Activated naive CD4-positive, alpha-beta T cell treated with anti-CD3 and anti-CD28 coated beads, Interleukin-2, amount 10 ng/mL, durations not matched to agents 7 days and 5 days (primary cell): ENCODE measurements at regions not wholly inside any gene's neighbourhood (a gene's known extent, or its start where the extent isn't known, plus 50 kb on each side); places are given as distances from the start of the nearest gene placed in this dataset.

ENCODE experiments used
- CTCF ChIA-PET: fragments of 350-600 bp; sonication (Branson Sonifier 250); formaldehyde crosslinking; loops from one replicate; lab custom pipeline; 2021; ENCODE audit warnings: antibody characterized with exemption; lab: Charles Lee
- DNase-seq: peaks from one replicate; pipeline ENCODE4 v3.0.0-alpha.2; 2020
- H3K27ac Mint-ChIP-seq: one replicate; pipeline ENCODE4 v1.8.0; 2021; ENCODE audit warnings: mild to moderate bottlenecking, moderate library complexity, mixed read lengths
- H3K27me3 Mint-ChIP-seq: one replicate; pipeline ENCODE4 v1.8.0; 2021; ENCODE audit warnings: mild to moderate bottlenecking, mixed read lengths
- H3K36me3 Mint-ChIP-seq: one replicate; pipeline ENCODE4 v1.8.0; 2021; ENCODE audit warnings: mixed read lengths
- H3K4me1 Mint-ChIP-seq: one replicate; pipeline ENCODE4 v1.8.0; 2021; ENCODE audit warnings: mixed read lengths
- H3K4me3 Mint-ChIP-seq: one replicate; pipeline ENCODE4 v1.8.0; 2021; ENCODE audit warnings: mild to moderate bottlenecking, moderate library complexity, mixed read lengths
- H3K9me3 Mint-ChIP-seq: one replicate; pipeline ENCODE4 v1.8.0; 2021; ENCODE audit warnings: mixed read lengths

DNA sequence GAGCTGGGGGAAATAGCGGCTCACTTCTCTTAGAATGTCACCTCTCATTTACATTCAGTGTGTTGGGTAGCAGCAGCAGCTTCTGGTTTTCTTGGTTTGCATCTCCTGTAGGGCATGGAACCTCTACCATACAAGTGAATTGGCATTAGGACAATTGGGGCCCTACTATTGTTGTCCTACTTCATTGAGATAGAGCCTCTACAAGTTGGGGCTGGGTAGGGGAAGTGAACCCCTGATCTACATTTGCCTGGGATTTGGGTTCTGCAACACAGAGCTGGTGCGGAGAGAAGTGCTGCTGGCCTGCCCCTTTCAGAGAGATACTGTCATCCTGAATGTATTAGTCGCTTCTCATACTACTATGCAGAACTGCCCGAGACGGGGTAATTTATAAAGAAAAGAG is 391.6 kb upstream of the HS6ST1 start:
- Mint-ChIP-seq H3K36me3 (peaks cover 4% of the 10 kb centered on the region), H3K4me3 (no peak overlapping the region), H3K27me3 (peaks cover 16% of the 10 kb centered on the region), H3K27ac (no peak overlapping the region), H3K9me3 (peaks cover 15% of the 10 kb centered on the region), H3K4me1 (no peaks in the 10 kb centered on the region)
- CTCF ChIA-PET = no interaction called here
- no peak for DNase-seq

DNA sequence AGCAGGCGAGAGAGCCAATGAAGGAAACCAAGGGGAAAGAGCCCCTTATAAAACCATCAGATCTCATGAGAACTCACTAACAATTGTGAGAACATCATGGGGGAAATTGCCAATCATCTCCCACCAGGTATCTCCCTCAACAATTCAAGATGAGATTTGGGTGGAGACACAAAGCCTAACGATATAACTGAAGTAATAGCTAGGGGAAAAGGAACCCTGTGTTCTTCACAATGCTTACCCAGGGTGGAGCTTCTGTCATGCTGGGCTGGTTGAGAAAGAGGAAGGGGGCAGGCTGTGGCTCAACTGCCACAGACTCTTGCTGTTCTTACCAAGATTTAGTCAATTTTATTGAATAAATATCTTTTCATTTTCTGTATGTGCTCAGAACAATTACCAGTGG is 392.1 kb upstream of the HS6ST1 start:
- no peak overlapping the region for H3K27ac Mint-ChIP-seq
- no peak for DNase-seq
- H3K27me3 Mint-ChIP-seq = peaks cover 20% of the 10 kb centered on the region
- H3K9me3 Mint-ChIP-seq = peaks cover 15% of the 10 kb centered on the region
- CTCF ChIA-PET = no interaction called here
- no peaks in the 10 kb centered on the region for H3K4me1 Mint-ChIP-seq
- H3K36me3 Mint-ChIP-seq = peaks cover 4% of the 10 kb centered on the region
- no peak overlapping the region for H3K4me3 Mint-ChIP-seq

DNA sequence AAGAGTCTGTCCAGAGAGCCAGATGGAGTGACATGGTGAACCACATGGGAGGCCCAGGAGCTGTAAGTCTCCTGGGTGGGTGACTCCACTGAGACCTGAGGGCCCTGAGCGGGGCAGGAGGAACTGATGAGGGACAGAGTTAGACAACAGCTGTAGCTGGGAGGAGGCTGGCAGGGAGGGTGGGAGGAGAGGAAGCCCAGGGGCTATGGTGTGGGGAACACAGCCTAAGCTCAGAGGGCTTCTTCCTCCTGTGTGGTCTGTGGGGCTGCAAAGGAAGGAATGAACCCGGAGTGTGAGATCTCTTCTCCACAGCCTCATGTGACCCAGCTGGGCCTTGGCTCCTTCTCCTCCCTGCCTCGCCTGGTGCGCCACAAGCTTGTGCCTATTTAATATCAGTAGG is 395.6 kb upstream of the HS6ST1 start:
- no peaks in the 10 kb centered on the region for H3K4me1 Mint-ChIP-seq
- CTCF ChIA-PET = no interaction called here
- H3K27ac Mint-ChIP-seq = no peak overlapping the region
- no peak overlapping the region for H3K4me3 Mint-ChIP-seq
- H3K27me3 Mint-ChIP-seq = peaks cover 41% of the 10 kb centered on the region
- DNase-seq = no peak
- no peaks in the 10 kb centered on the region for H3K36me3 Mint-ChIP-seq
- H3K9me3 Mint-ChIP-seq = peaks cover 1% of the 10 kb centered on the region

DNA sequence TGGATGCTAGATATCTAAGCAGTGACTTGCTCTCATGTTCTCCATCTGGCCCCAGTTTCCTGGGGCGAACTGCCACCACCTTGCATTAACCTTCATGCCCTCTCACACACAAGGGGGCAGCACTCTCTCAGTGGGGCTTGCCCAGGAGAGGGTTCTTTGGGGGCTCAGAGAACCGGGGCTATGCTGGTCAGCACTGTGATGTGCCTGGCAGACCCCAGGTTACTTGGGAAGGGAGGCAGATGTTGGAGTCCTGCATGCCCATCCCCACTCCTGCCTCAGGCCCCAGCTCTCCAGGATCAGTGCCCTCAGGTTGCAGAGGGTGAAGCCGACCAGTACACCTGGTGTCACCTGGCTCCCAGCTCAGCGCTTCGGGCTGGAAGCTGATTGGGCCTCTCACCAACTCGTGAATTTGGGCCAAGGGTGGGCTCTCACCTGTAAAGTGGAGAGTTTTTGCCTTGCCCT is 396.2 kb upstream of the HS6ST1 start:
- DNase-seq = no peak
- Mint-ChIP-seq H3K36me3 (no peaks in the 10 kb centered on the region), H3K4me1 (no peaks in the 10 kb centered on the region), H3K9me3 (no peaks in the 10 kb centered on the region), H3K4me3 (no peak overlapping the region), H3K27me3 (peaks cover 41% of the 10 kb centered on the region), H3K27ac (no peak overlapping the region)
- CTCF ChIA-PET = no interaction called here

GRCh38 chr2:128715360-128715759 is 396.7 kb upstream of the HS6ST1 start:
- no peaks in the 10 kb centered on the region for H3K9me3 Mint-ChIP-seq
- no peak overlapping the region for H3K27ac Mint-ChIP-seq
- H3K4me1 Mint-ChIP-seq = no peaks in the 10 kb centered on the region
- no peaks in the 10 kb centered on the region for H3K36me3 Mint-ChIP-seq
- CTCF ChIA-PET = no interaction called here
- no peak overlapping the region for H3K4me3 Mint-ChIP-seq
- DNase-seq = no peak
- peaks cover 38% of the 10 kb centered on the region for H3K27me3 Mint-ChIP-seq

GRCh38 chr2:128716299-128716721 is 397.6 kb upstream of the HS6ST1 start:
- CTCF ChIA-PET = no interaction called here

DNA sequence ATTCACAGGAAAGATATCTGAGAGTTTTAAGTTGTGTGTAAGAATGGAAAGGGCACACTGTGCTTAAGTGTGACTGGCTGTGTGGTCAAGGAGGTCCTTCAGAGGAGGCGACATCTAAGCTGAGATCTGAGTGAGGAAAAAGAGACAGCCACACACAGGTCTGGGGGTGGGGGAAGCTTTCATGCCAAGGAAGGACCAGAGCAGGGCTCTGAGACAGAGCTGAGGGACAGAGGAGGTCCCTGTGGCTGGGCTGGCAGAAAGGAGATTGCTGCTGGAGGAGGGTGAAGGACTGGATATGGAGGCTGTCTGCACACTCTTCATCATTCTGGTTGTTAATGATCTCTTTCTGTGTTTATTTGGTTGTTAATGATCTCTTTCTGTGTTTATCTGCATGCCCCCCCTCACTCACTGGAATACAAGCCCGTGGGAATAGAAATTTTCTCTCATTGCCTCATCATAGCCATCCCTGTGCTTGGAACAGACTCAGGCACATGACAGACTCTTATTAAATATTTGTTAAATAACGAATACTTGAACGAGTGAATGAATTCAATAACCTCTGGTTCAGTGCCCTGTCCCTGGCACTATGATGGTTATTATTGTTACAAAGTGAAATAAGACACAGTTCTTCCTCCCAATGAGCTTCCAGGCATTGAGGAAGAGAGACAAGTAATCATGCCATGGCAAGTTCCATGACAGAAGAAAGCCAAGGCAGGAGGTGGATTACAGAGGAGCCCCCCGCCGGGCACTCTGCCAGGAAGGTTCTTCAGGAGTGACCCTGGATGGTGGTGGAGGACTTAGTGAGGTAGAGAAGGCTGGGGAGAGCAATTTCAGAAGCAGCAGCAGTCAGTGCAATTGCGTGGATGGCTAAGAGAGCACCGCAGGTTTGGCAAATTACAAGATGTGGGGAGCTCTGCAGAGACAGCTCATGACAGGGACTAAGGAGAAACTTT is 399.4 kb upstream of the HS6ST1 start:
- CTCF ChIA-PET = no interaction called here
- no peak for DNase-seq
- no peaks in the 10 kb centered on the region for H3K36me3 Mint-ChIP-seq
- no peaks in the 10 kb centered on the region for H3K9me3 Mint-ChIP-seq
- no peak overlapping the region for H3K4me3 Mint-ChIP-seq
- H3K27me3 Mint-ChIP-seq = peaks cover 37% of the 10 kb centered on the region
- H3K4me1 Mint-ChIP-seq = no peaks in the 10 kb centered on the region
- no peak overlapping the region for H3K27ac Mint-ChIP-seq

More at GRCh38 chr2:128716299-128716721, 397.6 kb upstream of the HS6ST1 start:
- H3K9me3 Mint-ChIP-seq = no peaks in the 10 kb centered on the region
- no peaks in the 10 kb centered on the region for H3K36me3 Mint-ChIP-seq
- no peaks in the 10 kb centered on the region for H3K4me1 Mint-ChIP-seq
- no peak overlapping the region for H3K4me3 Mint-ChIP-seq
- no peak for DNase-seq
- H3K27ac Mint-ChIP-seq = no peak overlapping the region
- peaks cover 37% of the 10 kb centered on the region for H3K27me3 Mint-ChIP-seq

DNA sequence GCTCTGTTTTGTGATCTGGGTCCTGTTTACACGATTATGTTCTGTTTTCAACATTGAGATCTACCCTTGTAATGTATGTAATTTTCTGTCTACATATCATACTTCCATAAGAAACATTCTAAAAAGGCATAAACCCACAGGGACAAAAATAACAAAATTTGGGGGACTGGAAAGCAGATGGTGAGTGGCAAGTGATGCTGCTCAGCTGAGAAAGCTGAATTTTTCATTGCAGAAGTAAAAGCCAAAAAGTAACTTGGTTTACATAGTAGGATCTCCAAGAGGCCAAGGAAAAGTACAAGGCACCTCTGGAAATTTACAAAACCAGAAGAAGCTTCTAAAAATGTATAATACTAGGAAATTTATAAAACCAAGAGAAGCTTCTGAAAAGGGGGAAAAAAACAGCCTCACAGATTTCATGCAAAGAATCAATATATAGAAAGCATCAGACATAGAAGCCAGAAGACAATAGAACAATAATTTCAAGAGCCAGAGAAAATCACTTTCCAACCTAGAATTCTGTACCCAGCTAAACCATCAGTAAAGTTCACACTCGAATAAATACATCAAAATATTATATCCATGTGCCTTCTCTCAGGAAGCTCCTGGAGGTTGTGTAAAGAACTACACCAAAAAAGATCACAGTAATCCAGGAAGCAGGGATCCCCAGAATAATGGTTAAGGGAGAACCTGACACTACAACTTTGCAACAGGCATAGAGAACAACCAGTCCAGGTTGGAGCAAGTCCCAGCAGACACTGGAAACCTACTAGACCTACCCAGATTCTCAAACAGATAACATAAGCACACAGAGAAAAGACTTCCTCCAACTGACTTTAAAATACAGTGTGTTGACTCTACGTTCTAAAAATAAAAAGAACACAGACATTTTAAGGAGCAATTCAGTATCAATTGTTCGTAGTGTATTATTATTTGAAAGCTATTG is 401.7 kb upstream of the HS6ST1 start:
- peaks cover 24% of the 10 kb centered on the region for H3K27me3 Mint-ChIP-seq
- H3K36me3 Mint-ChIP-seq = no peaks in the 10 kb centered on the region
- no peak overlapping the region for H3K27ac Mint-ChIP-seq
- no peak for DNase-seq
- no peaks in the 10 kb centered on the region for H3K9me3 Mint-ChIP-seq
- H3K4me3 Mint-ChIP-seq = no peak overlapping the region
- CTCF ChIA-PET = no interaction called here
- no peaks in the 10 kb centered on the region for H3K4me1 Mint-ChIP-seq

DNA sequence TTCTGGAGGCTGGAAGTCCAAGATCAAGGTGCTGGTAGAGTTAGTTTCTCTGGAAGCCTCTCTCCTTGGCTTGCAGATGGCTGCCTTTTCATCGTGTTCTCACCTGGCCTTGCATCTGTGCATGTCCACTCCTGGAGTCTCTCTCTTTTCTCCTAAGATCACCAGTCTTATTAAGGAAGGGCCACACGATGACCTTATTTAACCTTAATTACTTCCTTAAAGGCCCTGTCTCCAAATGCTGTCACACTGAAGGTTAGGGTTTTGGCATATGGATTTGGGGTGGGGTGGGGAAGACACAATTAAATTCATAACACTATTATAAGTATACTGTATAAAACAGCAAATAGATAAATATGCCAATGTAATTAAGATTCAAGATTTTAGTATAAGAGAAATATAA is 402.4 kb upstream of the HS6ST1 start:
- H3K4me3 Mint-ChIP-seq = no peak overlapping the region
- no peak overlapping the region for H3K27ac Mint-ChIP-seq
- H3K4me1 Mint-ChIP-seq = no peaks in the 10 kb centered on the region
- CTCF ChIA-PET = no interaction called here
- H3K9me3 Mint-ChIP-seq = no peaks in the 10 kb centered on the region
- no peak for DNase-seq
- no peaks in the 10 kb centered on the region for H3K36me3 Mint-ChIP-seq
- H3K27me3 Mint-ChIP-seq = peaks cover 17% of the 10 kb centered on the region

- Mint-ChIP-seq H3K4me3 (no peak overlapping the region), H3K27ac (no peak overlapping the region), H3K36me3 (no peaks in the 10 kb centered on the region), H3K9me3 (no peaks in the 10 kb centered on the region), H3K27me3 (peaks cover 10% of the 10 kb centered on the region), H3K4me1 (peaks cover 3% of the 10 kb centered on the region)
- CTCF ChIA-PET = interaction anchor here (1.8 kb wide), 1 partner anchor 14 kb away, joined by 4 read pairs; no protein-coding TSS in a partner anchor
- no peak for DNase-seq
These were observed 403.8 kb upstream of the HS6ST1 start for GRCh38 chr2:128722489-128722888.

DNA sequence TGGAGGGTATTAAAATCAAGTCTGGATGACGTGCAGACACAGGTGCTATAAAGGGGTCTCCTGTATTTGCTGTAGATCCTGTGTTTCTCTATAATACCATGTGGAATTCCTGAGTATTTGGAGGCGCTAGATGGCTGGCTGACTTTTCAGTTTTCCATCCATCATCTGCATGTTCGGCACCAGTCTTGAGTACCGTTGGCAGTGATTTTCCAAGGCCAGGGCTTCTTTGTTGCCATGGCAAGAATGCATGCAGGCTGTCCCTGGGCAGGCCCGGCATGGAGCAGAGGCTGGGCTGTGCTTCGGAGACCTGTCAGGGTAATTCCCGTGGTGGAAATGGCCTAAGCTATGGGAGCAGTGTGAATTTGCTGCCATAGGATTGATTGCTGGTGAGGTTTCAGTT is 405.9 kb upstream of the HS6ST1 start:
- DNase-seq = no peak
- Mint-ChIP-seq H3K27ac (no peak overlapping the region), H3K4me1 (peaks cover 3% of the 10 kb centered on the region), H3K9me3 (peaks cover 4% of the 10 kb centered on the region), H3K4me3 (no peak overlapping the region), H3K27me3 (no peaks in the 10 kb centered on the region), H3K36me3 (no peaks in the 10 kb centered on the region)
- CTCF ChIA-PET = no interaction called here

- Mint-ChIP-seq H3K36me3 (no peaks in the 10 kb centered on the region), H3K4me1 (peaks cover 3% of the 10 kb centered on the region), H3K27ac (no peak overlapping the region), H3K27me3 (no peaks in the 10 kb centered on the region), H3K9me3 (peaks cover 4% of the 10 kb centered on the region), H3K4me3 (no peak overlapping the region)
- CTCF ChIA-PET = no interaction called here
- DNase-seq = no peak
These were observed 406.3 kb upstream of the HS6ST1 start for GRCh38 chr2:128724972-128725371.

DNA sequence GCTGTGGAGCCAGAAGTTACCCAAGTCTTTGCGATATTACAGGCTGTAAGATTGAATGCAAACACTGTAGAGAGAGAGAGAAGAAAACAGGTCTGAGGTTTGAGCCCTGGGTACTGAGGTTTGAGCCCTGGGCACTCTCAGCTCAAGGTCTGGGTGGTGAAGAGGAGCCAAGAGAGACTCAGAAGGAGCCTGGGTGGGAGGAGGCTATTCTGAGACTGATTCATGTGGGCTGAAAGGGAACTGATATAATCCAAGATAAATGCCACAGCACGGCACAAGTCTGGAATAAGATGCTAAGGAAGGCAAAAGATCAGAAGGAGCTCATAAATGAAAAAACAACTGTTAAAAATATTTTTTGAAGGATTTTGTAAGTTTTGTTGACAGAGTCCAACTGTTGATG is 407.6 kb upstream of the HS6ST1 start:
- Mint-ChIP-seq H3K27me3 (no peaks in the 10 kb centered on the region), H3K4me1 (peaks cover 3% of the 10 kb centered on the region), H3K9me3 (peaks cover 4% of the 10 kb centered on the region), H3K36me3 (no peaks in the 10 kb centered on the region), H3K4me3 (no peak overlapping the region), H3K27ac (no peak overlapping the region)
- CTCF ChIA-PET = interaction anchor here (0.9 kb wide), 1 partner anchor 10 kb away, joined by 3 read pairs; no protein-coding TSS in a partner anchor
- DNase-seq = no peak

DNA sequence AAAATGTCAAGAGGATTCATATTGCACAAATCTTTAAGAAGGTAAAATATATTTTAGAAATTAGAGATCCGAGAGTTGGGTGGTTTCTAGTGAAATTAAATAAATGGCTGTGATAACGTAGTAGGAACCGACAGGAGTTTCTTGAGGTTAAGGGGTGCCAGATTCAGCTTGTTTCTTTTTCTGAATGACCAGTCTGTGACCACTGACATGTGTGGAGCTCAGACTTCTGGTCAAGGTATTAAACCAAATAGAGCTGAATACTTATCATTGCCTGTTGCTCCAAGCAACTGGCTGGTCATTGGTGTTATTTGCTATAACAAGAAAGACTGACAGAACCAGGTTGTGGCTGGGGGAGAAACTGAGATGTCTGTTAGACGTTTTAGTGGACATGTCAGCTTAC is 408.2 kb upstream of the HS6ST1 start:
- CTCF ChIA-PET = interaction anchor here (1.0 kb wide), 1 partner anchor 10 kb away, joined by 4 read pairs; no protein-coding TSS in a partner anchor
- peaks cover 3% of the 10 kb centered on the region for H3K4me1 Mint-ChIP-seq
- H3K27me3 Mint-ChIP-seq = peaks cover 2% of the 10 kb centered on the region
- no peak overlapping the region for H3K27ac Mint-ChIP-seq
- no peak for DNase-seq
- H3K4me3 Mint-ChIP-seq = no peak overlapping the region
- H3K9me3 Mint-ChIP-seq = peaks cover 4% of the 10 kb centered on the region
- no peaks in the 10 kb centered on the region for H3K36me3 Mint-ChIP-seq
